Breast epithelium (tissue), 4 donors: ENCODE measurements at regions not wholly inside any gene's neighbourhood (a gene's known extent, or its start where the extent isn't known, plus 50 kb on each side); places are given as distances from the start of the nearest gene placed in this dataset.

ENCODE experiments used
- DNase-seq, 2 donors: peaks; one replicate each; pipeline ENCODE4 v3.0.0-alpha.2; 2019; ENCODE audit warnings: low spot score in 2 of 2
- H3K27ac ChIP-seq, 2 donors: fragments of 200-600 bp; sonication (generic) in 1 of 2; one replicate each; pipeline ENCODE4 v1.5.1; 2016 to 2019; ENCODE audit warnings: mild to moderate bottlenecking in 1 of 2
- H3K27me3 ChIP-seq, 2 donors: fragments of 200-600 bp; sonication (generic) in 1 of 2; one replicate each; pipeline versions ENCODE4 v1.5.1 to v1.6.0; 2017 to 2019; ENCODE audit warnings: control low read depth in 1 of 2, mild to moderate bottlenecking in 1 of 2
- H3K36me3 ChIP-seq: fragments of 200-600 bp; one replicate; pipeline ENCODE4 v1.5.1; 2019
- H3K4me1 ChIP-seq, 2 donors: fragments of 200-600 bp; sonication (generic); one replicate each; pipeline ENCODE4 v1.5.1; 2016 to 2019; ENCODE audit warnings: control low read depth in 1 of 2
- H3K4me3 ChIP-seq, 3 donors: fragments of 200-600 bp; sonication (generic); 1 replicate in 2 of 3; 2 replicates in 1 of 3; pipeline ENCODE4 v1.5.1; 2016 to 2019; ENCODE audit warnings: mild to moderate bottlenecking in 3 of 3, moderate library complexity in 2 of 3
- H3K9me3 ChIP-seq, 2 donors: fragments of 200-600 bp; sonication (generic) in 1 of 2; one replicate each; pipeline ENCODE4 v1.5.1; 2016 to 2019; ENCODE audit warnings: control low read depth in 1 of 2
- POLR2A ChIP-seq: fragments of 450-650 bp; IDR thresholded peaks from one replicate; pipeline ENCODE4 v1.6.1; 2016; ENCODE audit warnings: antibody characterized with exemption, mild to moderate bottlenecking, moderate library complexity
- POLR2AphosphoS5 ChIP-seq, 3 donors: sonication (generic); formaldehyde crosslinking; IDR thresholded peaks; one replicate each; pipeline ENCODE4 v1.6.1; 2017; ENCODE audit warnings: antibody characterized with exemption in 3 of 3
- intact Hi-C: fragments of 100-400 bp; cut with DNase I; formaldehyde crosslinking; loops from one replicate; pipeline ENCODE4 v1.15.1; 2023; ENCODE audit warnings: low total_unique reads
- TF ChIP-seq, protein P1 (sequence below), 3 donors: fragments of 450-650 bp; IDR thresholded peaks; one replicate each; pipeline ENCODE4 v1.5.1; 2016 to 2017; ENCODE audit warnings: antibody characterized with exemption in 3 of 3, mild to moderate bottlenecking in 3 of 3, moderate library complexity in 3 of 3

- H3K9me3 ChIP-seq, result no peaks in the 10 kb centered on the region
- no peak for DNase-seq
- no peaks in the 10 kb centered on the region for H3K36me3 ChIP-seq
- no peaks in the 10 kb centered on the region for H3K27me3 ChIP-seq
- no peaks in the 10 kb centered on the region for H3K4me1 ChIP-seq
- intact Hi-C loops, result no loop called here
- no peak for TF ChIP-seq POLR2A
- TF ChIP-seq POLR2AphosphoS5 (IDR thresholded peaks at IDR 0.05), result no peak
- TF ChIP-seq, protein P1, sequence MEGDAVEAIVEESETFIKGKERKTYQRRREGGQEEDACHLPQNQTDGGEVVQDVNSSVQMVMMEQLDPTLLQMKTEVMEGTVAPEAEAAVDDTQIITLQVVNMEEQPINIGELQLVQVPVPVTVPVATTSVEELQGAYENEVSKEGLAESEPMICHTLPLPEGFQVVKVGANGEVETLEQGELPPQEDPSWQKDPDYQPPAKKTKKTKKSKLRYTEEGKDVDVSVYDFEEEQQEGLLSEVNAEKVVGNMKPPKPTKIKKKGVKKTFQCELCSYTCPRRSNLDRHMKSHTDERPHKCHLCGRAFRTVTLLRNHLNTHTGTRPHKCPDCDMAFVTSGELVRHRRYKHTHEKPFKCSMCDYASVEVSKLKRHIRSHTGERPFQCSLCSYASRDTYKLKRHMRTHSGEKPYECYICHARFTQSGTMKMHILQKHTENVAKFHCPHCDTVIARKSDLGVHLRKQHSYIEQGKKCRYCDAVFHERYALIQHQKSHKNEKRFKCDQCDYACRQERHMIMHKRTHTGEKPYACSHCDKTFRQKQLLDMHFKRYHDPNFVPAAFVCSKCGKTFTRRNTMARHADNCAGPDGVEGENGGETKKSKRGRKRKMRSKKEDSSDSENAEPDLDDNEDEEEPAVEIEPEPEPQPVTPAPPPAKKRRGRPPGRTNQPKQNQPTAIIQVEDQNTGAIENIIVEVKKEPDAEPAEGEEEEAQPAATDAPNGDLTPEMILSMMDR (IDR thresholded peaks at IDR 0.05), result no peak
- H3K27ac ChIP-seq, result no peak overlapping the region
- H3K4me3 ChIP-seq, result no peak overlapping the region
Measured at GRCh38 chr1:244173240-244173639, 122.2 kb downstream of the ZBTB18 start.

DNA sequence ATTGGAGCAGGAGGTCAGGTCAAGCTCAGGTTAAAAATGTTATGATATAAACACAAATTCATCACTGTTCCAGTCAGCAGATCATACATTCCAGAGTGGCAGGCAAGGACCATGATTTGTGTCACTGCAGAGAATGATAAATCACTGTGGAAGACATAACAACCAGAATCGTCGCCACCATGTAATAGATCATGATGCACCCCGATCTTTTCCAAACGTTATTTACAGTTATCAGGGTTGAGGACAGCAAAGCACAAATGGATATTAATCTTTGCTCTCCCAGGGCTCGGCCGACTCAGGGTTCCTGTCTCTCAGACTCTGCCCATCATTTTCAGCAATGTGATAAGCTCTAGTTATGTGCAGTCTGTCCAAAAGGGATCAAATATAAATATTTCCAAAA lies 122.7 kb downstream of the ZBTB18 start:
- TF ChIP-seq POLR2A, result no peak
- TF ChIP-seq POLR2AphosphoS5 (IDR thresholded peaks at IDR 0.05), result no peak
- TF ChIP-seq, protein P1 (IDR thresholded peaks at IDR 0.05), result no peak
- Histone ChIP-seq H3K9me3 (no peaks in the 10 kb centered on the region), H3K27me3 (no peaks in the 10 kb centered on the region), H3K4me1 (no peaks in the 10 kb centered on the region), H3K36me3 (no peaks in the 10 kb centered on the region), H3K27ac (no peak overlapping the region), H3K4me3 (no peak overlapping the region)
- no peak for DNase-seq
- intact Hi-C loops, result no loop called here

DNA sequence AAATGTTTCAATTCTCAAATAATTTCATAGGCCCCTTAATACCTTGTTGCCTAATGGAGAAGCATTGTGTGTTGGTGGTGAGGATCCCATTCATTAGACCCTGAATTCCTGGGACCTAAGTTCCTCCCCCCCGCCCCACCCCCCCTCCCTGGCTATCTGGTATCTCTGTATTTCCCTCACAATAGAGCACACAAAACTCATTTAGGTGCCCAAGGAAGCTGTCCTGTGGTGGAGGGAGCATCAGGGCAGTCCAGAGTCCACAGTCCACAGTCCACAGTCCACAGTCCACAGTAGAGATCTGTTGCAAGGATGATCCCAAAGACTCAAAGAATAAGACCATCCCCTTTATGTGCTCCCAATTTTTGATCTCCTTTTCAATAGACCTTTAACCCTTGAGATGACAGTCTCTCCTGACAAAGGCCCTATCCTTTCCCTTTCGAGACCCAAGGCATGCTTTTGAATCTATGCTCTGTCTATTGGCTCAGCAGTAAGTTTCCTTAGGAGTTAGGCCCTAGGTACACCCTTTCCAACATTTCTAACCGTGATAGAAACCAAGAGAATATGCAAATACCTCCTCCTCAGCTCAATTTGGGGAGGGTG lies 123.9 kb downstream of the ZBTB18 start:
- no peak for TF ChIP-seq POLR2A
- TF ChIP-seq, protein P1 (IDR thresholded peaks at IDR 0.05), result no peak
- no peak for DNase-seq
- Histone ChIP-seq H3K36me3 (no peaks in the 10 kb centered on the region), H3K4me3 (no peak overlapping the region), H3K27ac (no peak overlapping the region), H3K27me3 (no peaks in the 10 kb centered on the region), H3K4me1 (no peaks in the 10 kb centered on the region), H3K9me3 (no peaks in the 10 kb centered on the region)
- intact Hi-C loops, result no loop called here

DNA sequence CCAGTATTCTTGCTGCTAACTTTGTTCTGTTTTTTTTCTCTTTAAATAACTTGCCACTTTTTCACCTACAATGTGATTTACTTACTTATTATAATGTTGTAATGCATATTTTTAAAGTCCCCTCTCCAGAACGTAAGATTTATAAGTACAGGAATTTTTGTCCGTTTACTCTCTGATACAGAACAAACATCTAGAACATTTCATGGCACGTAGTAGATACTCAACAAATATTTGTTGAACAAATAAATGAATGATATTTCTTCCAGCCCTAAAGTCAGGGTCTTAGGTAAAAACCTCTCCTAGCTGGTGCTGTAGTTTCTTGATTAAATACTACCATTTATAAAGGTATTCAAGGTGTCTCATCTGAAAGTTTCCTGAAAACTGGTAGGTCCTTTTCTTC lies 125.1 kb downstream of the ZBTB18 start:
- no peaks in the 10 kb centered on the region for H3K4me1 ChIP-seq
- TF ChIP-seq POLR2AphosphoS5 (IDR thresholded peaks at IDR 0.05) (no peak), POLR2A (no peak)
- TF ChIP-seq, protein P1 (IDR thresholded peaks at IDR 0.05), result no peak
- no peaks in the 10 kb centered on the region for H3K27me3 ChIP-seq
- no peaks in the 10 kb centered on the region for H3K36me3 ChIP-seq
- H3K9me3 ChIP-seq, result no peaks in the 10 kb centered on the region
- intact Hi-C loops, result no loop called here
- no peak overlapping the region for H3K27ac ChIP-seq
- no peak for DNase-seq
- H3K4me3 ChIP-seq, result no peak overlapping the region

- TF ChIP-seq POLR2A, result no peak
- TF ChIP-seq, protein P1 (IDR thresholded peaks at IDR 0.05), result no peak
- no peak for TF ChIP-seq POLR2AphosphoS5 (IDR thresholded peaks at IDR 0.05)
- H3K36me3 ChIP-seq, result no peaks in the 10 kb centered on the region
- intact Hi-C loops, result no loop called here
Measured at GRCh38 chr1:244180256-244180655, 129.2 kb downstream of the ZBTB18 start.

More at GRCh38 chr1:244180256-244180655, 129.2 kb downstream of the ZBTB18 start:
- no peak overlapping the region for H3K27ac ChIP-seq
- no peak for DNase-seq
- H3K4me1 ChIP-seq, result no peaks in the 10 kb centered on the region
- H3K27me3 ChIP-seq, result no peaks in the 10 kb centered on the region
- H3K9me3 ChIP-seq, result no peaks in the 10 kb centered on the region
- no peak overlapping the region for H3K4me3 ChIP-seq
